T-helper 2 cell treated with Interferon-gamma antibody and Interleukin-4, amounts not matched to agents 5 μg/mL and 100 μg/mL, for 36 hours (primary cell): ENCODE measurements at regions not wholly inside any gene's neighbourhood (a gene's known extent, or its start where the extent isn't known, plus 50 kb on each side); places are given as distances from the start of the nearest gene placed in this dataset.

Experiments used
- DNase-seq: peaks from one replicate; pipeline ENCODE4 v3.0.0; 2021; ENCODE audit warnings: low spot score
- H3K27ac Mint-ChIP-seq: one replicate; pipeline ENCODE4 v1.8.0; 2021; ENCODE audit warnings: mild to moderate bottlenecking, mixed read lengths
- H3K27me3 Mint-ChIP-seq: one replicate; pipeline ENCODE4 v1.8.0; 2021; ENCODE audit warnings: low read depth, mixed read lengths
- H3K36me3 Mint-ChIP-seq: one replicate; pipeline ENCODE4 v1.8.0; 2021; ENCODE audit warnings: low read depth, mixed read lengths
- H3K4me1 Mint-ChIP-seq: one replicate; pipeline ENCODE4 v1.8.0; 2021; ENCODE audit warnings: low read depth, mixed read lengths
- H3K4me3 Mint-ChIP-seq: one replicate; pipeline ENCODE4 v1.8.0; 2022; ENCODE audit warnings: mild to moderate bottlenecking, moderate library complexity, mixed read lengths
- H3K9me3 Mint-ChIP-seq: one replicate; pipeline ENCODE4 v1.8.0; 2021; ENCODE audit warnings: mixed read lengths

DNA sequence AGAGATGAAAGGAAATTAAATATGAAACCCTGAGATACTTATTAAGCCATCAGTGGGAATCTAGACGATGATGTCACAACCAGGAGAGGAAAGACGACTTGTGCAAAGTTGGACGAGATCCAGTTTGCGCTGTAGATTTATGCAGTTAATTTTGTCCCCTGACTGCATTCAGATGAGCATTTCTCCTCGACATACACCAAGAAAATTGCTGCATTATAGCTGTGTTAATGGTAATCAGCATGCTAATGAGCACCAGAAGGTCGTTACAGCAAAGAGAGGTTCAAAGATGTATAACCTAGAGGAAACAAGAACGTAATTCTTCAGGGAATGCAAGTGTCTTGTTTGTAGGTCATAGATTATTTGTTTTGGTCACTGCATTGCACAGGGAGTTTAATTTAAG lies 371.7 kb downstream of the RBM26 start:
- H3K4me3 Mint-ChIP-seq = no peak overlapping the region
- H3K36me3 Mint-ChIP-seq = no peaks in the 10 kb centered on the region
- no peaks in the 10 kb centered on the region for H3K27me3 Mint-ChIP-seq
- H3K4me1 Mint-ChIP-seq = no peaks in the 10 kb centered on the region
- H3K9me3 Mint-ChIP-seq = no peaks in the 10 kb centered on the region
- no peak overlapping the region for H3K27ac Mint-ChIP-seq
- DNase-seq = no peak

DNA sequence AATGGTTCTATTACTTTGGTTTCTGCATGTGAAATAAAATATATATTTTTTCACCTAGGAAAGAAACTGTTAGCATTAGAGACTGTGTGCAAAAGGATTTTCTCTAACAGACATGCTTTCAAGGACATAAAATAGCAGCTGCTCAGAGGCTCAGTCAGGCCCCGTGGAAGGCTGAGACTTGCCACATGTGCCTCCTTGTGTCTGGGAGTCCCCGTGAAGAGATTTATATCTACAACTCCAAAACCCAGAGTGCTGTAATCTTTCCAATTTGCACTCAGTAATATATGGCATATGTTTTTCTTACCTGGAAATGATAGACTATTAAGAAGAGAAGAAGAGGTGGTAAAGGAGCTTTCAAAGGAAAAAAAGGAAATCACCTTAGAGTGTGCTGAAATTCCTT lies 371.6 kb upstream of the OBI1 start:
- peaks cover 4% of the 10 kb centered on the region for H3K27me3 Mint-ChIP-seq
- no peak for DNase-seq
- H3K4me3 Mint-ChIP-seq = no peak overlapping the region
- H3K36me3 Mint-ChIP-seq = no peaks in the 10 kb centered on the region
- H3K4me1 Mint-ChIP-seq = no peaks in the 10 kb centered on the region
- no peak overlapping the region for H3K27ac Mint-ChIP-seq
- H3K9me3 Mint-ChIP-seq = no peaks in the 10 kb centered on the region

DNA sequence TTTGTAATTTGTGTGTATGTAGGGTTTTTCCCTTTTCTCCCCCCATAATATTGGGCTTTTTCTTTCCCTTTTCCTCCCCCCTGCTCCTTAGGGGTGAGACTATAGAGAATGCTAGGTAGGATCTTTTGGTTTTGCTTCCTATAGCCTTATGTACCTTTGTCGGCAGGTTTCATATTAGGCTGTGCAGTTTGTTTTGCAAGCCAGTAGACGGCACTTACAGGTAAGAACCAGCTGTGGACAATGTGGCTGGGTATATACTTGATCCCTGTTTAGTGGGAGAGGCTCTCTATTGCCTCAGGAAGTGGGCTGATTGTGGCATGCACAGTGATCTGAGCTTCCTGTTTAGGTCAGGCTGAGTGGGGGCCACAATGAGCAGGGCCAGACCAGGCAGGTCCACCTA lies 359.2 kb upstream of the OBI1 start:
- Mint-ChIP-seq H3K27ac (no peak overlapping the region), H3K27me3 (no peaks in the 10 kb centered on the region), H3K9me3 (peaks cover 21% of the 10 kb centered on the region), H3K36me3 (no peaks in the 10 kb centered on the region), H3K4me3 (no peak overlapping the region), H3K4me1 (no peaks in the 10 kb centered on the region)
- DNase-seq = no peak

- no peaks in the 10 kb centered on the region for H3K27me3 Mint-ChIP-seq
- no peaks in the 10 kb centered on the region for H3K4me1 Mint-ChIP-seq
- no peak for DNase-seq
- no peaks in the 10 kb centered on the region for H3K36me3 Mint-ChIP-seq
- H3K9me3 Mint-ChIP-seq = peaks cover 5% of the 10 kb centered on the region
- H3K27ac Mint-ChIP-seq = no peak overlapping the region
- no peak overlapping the region for H3K4me3 Mint-ChIP-seq
These were observed 352.2 kb upstream of the OBI1 start for GRCh38 chr13:79011179-79011578.

DNA sequence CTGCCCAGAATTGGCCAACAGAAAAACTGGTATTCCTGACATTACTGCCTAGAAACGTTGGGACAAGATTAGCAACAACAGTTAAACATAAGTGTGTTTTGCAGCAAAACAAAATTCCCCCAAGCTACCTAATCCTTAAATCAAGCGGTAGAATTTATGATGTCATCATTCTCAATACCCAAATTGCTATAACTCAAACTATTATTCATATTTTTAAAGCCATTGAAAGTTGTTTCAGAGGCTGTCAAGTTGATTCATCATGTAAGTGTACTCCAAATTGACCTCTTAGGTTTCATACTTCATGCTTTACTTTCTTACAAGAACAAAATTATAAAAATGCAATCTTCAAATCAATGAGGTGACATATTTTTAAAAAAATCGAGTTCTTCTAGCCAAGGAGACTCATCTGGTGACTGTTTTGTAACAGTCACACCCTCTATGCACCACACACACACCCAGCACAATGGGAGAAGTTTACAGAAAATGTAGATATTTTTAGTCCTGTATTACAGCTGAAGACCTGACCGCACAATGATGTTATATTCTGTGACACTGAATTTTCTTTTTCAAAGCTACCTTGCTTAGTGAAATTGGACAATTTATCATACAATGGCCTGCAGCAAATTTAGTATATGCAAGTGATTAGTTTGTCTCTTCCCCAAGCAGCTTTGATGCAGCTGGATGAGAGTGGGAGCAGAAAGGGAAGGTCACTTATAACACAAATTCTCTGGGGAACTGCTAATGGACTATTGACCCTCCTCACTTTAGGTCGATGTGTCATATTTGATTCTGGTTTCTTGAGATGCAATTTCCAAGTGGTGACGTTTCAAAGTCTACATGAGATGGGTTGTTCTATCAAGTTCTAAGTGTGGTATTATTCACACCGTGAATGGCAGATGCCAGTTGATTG lies 345.3 kb upstream of the OBI1 start:
- H3K36me3 Mint-ChIP-seq = no peaks in the 10 kb centered on the region
- peaks cover 3% of the 10 kb centered on the region for H3K27me3 Mint-ChIP-seq
- H3K9me3 Mint-ChIP-seq = no peaks in the 10 kb centered on the region
- H3K27ac Mint-ChIP-seq = no peak overlapping the region
- DNase-seq = no peak
- no peaks in the 10 kb centered on the region for H3K4me1 Mint-ChIP-seq
- H3K4me3 Mint-ChIP-seq = no peak overlapping the region

GRCh38 chr13:78999494-78999893 lies 340.5 kb upstream of the OBI1 start:
- Mint-ChIP-seq H3K4me3 (no peak overlapping the region), H3K4me1 (no peaks in the 10 kb centered on the region), H3K27me3 (peaks cover 3% of the 10 kb centered on the region), H3K9me3 (no peaks in the 10 kb centered on the region), H3K36me3 (no peaks in the 10 kb centered on the region), H3K27ac (no peak overlapping the region)
- DNase-seq = no peak

DNA sequence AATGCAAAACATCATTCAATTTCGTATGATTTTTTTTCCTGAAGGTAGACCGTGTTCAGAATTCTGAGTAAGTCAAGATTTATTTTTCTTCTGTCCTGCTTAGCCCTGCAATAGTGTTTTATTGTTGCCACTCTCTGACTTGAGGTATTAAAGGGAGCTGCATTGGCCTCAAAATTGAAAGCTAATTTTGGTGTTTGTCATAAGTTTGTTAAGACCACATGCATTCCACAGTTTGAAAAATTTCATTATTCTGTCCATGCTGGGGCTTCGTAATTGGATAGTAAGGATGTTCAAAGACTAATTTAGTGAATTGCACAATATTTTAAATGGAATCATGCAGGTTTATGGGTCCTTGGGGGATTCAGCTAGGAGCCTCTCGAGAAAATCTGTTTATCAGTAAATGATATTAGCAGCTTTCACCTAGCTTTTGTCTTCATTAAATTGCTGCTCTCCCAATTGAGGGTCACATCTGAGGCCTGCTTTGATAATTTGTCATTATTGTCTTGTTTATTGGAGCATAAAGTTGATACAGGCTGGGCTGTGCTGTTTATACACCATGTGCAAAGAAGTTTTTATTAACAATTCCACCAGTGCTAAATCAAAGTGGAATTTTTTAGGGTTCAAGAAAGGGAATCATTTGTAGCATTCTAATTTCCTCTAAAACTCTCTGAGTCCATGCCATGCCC lies 339.8 kb upstream of the OBI1 start:
- Mint-ChIP-seq H3K27ac (no peak overlapping the region), H3K36me3 (no peaks in the 10 kb centered on the region), H3K27me3 (peaks cover 3% of the 10 kb centered on the region), H3K4me3 (no peak overlapping the region), H3K4me1 (no peaks in the 10 kb centered on the region), H3K9me3 (no peaks in the 10 kb centered on the region)
- no peak for DNase-seq

- no peak for DNase-seq
- Mint-ChIP-seq H3K27ac (no peak overlapping the region), H3K4me1 (no peaks in the 10 kb centered on the region), H3K4me3 (no peak overlapping the region), H3K27me3 (peaks cover 3% of the 10 kb centered on the region), H3K36me3 (no peaks in the 10 kb centered on the region), H3K9me3 (no peaks in the 10 kb centered on the region)
These were observed 339.1 kb upstream of the OBI1 start for GRCh38 chr13:78997902-78998629.

DNA sequence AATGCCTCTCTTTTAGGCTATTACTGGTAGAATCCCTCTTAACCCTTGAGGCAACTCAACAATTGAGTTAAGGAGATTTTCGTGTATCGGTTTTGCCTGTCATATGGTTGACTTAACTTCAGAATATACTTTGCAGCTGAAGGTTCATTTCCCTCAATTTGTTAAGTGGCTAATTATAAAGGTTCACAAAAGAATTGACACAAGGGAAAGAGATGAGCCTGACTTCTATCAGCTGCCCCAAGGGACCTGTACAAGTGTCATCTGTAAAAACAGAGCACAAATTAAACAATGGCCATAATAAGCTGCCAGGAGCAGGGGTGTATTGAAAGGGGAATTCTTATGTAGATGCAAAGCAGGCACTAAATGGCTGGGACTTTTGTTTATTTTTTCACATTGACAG lies 334.8 kb upstream of the OBI1 start:
- no peak for DNase-seq
- Mint-ChIP-seq H3K27ac (no peak overlapping the region), H3K9me3 (no peaks in the 10 kb centered on the region), H3K4me3 (no peak overlapping the region), H3K27me3 (no peaks in the 10 kb centered on the region), H3K4me1 (no peaks in the 10 kb centered on the region), H3K36me3 (no peaks in the 10 kb centered on the region)

DNA sequence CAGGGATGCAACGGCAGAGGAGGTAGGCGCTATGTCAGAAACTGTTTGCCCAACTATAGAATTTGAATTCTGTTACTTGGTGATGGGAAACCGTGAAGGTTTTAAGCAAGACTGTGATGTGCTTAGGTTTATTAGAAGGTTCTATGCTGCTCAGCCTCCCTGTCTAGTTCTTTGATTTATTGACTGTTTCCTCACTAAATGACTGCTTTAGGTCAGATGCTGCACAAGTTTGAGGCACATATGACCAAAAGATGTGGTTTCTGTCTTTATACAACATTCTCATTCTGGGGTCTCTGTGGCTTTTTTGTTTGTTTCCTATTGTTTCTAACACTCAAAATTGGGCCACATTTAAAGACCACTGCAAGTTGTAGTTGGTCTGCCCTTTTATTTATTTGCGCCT lies 323.0 kb upstream of the OBI1 start:
- Mint-ChIP-seq H3K4me3 (no peak overlapping the region), H3K9me3 (no peaks in the 10 kb centered on the region), H3K27ac (no peak overlapping the region), H3K27me3 (peaks cover 2% of the 10 kb centered on the region), H3K36me3 (no peaks in the 10 kb centered on the region), H3K4me1 (no peaks in the 10 kb centered on the region)
- no peak for DNase-seq

- Mint-ChIP-seq H3K9me3 (no peaks in the 10 kb centered on the region), H3K4me1 (no peaks in the 10 kb centered on the region), H3K36me3 (no peaks in the 10 kb centered on the region), H3K27ac (no peak overlapping the region), H3K27me3 (peaks cover 2% of the 10 kb centered on the region), H3K4me3 (no peak overlapping the region)
- DNase-seq = no peak
These were observed 320.4 kb upstream of the OBI1 start for GRCh38 chr13:78979349-78979748.

GRCh38 chr13:78978381-78978998 lies 319.5 kb upstream of the OBI1 start:
- Mint-ChIP-seq H3K4me3 (no peak overlapping the region), H3K27ac (no peak overlapping the region), H3K9me3 (no peaks in the 10 kb centered on the region), H3K36me3 (no peaks in the 10 kb centered on the region), H3K27me3 (peaks cover 2% of the 10 kb centered on the region), H3K4me1 (no peaks in the 10 kb centered on the region)
- DNase-seq = no peak

- Mint-ChIP-seq H3K4me1 (no peaks in the 10 kb centered on the region), H3K36me3 (no peaks in the 10 kb centered on the region), H3K4me3 (no peak overlapping the region), H3K27ac (no peak overlapping the region), H3K9me3 (no peaks in the 10 kb centered on the region), H3K27me3 (no peaks in the 10 kb centered on the region)
- DNase-seq = no peak
These were observed 318.4 kb upstream of the OBI1 start for GRCh38 chr13:78977311-78977710.

DNA sequence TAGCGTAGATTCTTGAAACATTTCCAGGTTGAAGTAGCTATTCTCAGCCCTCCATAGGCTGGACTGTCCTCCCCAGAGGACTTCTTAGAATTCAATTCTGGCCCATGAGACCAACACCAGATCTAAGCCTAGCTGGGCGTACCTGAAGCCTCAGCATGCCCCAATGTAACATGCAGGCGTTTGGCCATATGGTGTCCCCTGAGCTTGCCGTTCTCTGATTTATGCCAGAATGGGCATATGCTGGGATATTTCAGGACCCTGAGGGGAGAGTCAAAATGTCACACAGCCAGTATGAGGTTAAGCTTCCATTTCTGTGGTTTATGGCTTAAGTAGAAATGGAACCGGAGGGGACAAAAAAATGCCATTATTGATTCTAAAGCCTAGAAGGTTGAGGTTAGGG lies 317.7 kb upstream of the OBI1 start:
- DNase-seq = no peak
- no peak overlapping the region for H3K27ac Mint-ChIP-seq
- no peaks in the 10 kb centered on the region for H3K27me3 Mint-ChIP-seq
- H3K9me3 Mint-ChIP-seq = no peaks in the 10 kb centered on the region
- no peak overlapping the region for H3K4me3 Mint-ChIP-seq
- H3K4me1 Mint-ChIP-seq = no peaks in the 10 kb centered on the region
- no peaks in the 10 kb centered on the region for H3K36me3 Mint-ChIP-seq
